ENCODE measurements at regions not wholly inside any gene's neighbourhood (a gene's known extent, or its start where the extent isn't known, plus 50 kb on each side); places are given as distances from the start of the nearest gene placed in this dataset.

- CTCF ChIA-PET = no interaction called here
These were observed 67.5 kb downstream of the ATP6V1G3 start for GRCh38 chr1:198472997-198473396.

GRCh38 chr1:198472119-198472518 lies 68.4 kb downstream of the ATP6V1G3 start:
- ChIA-PET POLR2A (no interaction called here), CTCF (no interaction called here)

More at GRCh38 chr1:198472997-198473396, 67.5 kb downstream of the ATP6V1G3 start:
- POLR2A ChIA-PET = no interaction called here

GRCh38 chr1:198467907-198468306 lies 72.6 kb downstream of the ATP6V1G3 start:
- ChIA-PET CTCF (interaction anchor here (0.9 kb wide), 1 partner anchor 306 kb away, joined by 3 read pairs; no protein-coding TSS in a partner anchor), POLR2A (no interaction called here)

GRCh38 chr1:198467342-198467741 lies 73.1 kb downstream of the ATP6V1G3 start:
- POLR2A ChIA-PET = no interaction called here

GRCh38 chr1:198465201-198466144 lies 75.0 kb downstream of the ATP6V1G3 start:
- CTCF ChIA-PET = interaction anchor here (0.6 kb wide), 2 partner anchors 442 to 519 kb away, joined by 4 read pairs; no protein-coding TSS in a partner anchor
- POLR2A ChIA-PET = no interaction called here

More at GRCh38 chr1:198467342-198467741, 73.1 kb downstream of the ATP6V1G3 start:
- CTCF ChIA-PET = interaction anchor here (0.9 kb wide), 1 partner anchor 306 kb away, joined by 3 read pairs; no protein-coding TSS in a partner anchor

- POLR2A ChIA-PET = no interaction called here
- CTCF ChIA-PET = interaction anchor here (0.6 kb wide), 1 partner anchor 216 kb away, joined by 3 read pairs; no protein-coding TSS in a partner anchor
These were observed 76.8 kb downstream of the ATP6V1G3 start for GRCh38 chr1:198463709-198464108.

GRCh38 chr1:198462365-198463019 lies 78.0 kb downstream of the ATP6V1G3 start:
- CTCF ChIA-PET = no interaction called here
- POLR2A ChIA-PET = no interaction called here

- CTCF ChIA-PET = no interaction called here
- POLR2A ChIA-PET = no interaction called here
These were observed 84.5 kb downstream of the ATP6V1G3 start for GRCh38 chr1:198455966-198456365.

GRCh38 chr1:198449727-198450433 lies 90.6 kb downstream of the ATP6V1G3 start:
- ChIA-PET CTCF (no interaction called here), POLR2A (no interaction called here)

- ChIA-PET CTCF (no interaction called here), POLR2A (no interaction called here)
These were observed 91.2 kb downstream of the ATP6V1G3 start for GRCh38 chr1:198449261-198449660.

- ChIA-PET CTCF (no interaction called here), POLR2A (no interaction called here)
These were observed 93.0 kb downstream of the ATP6V1G3 start for GRCh38 chr1:198447468-198447867.

GRCh38 chr1:198445872-198446271 lies 94.6 kb downstream of the ATP6V1G3 start:
- POLR2A ChIA-PET = no interaction called here
- CTCF ChIA-PET = no interaction called here

- ChIA-PET CTCF (no interaction called here), POLR2A (no interaction called here)
These were observed 95.7 kb downstream of the ATP6V1G3 start for GRCh38 chr1:198444792-198445191.

GRCh38 chr1:198443365-198444233 lies 96.9 kb downstream of the ATP6V1G3 start:
- POLR2A ChIA-PET = no interaction called here
- CTCF ChIA-PET = no interaction called here

GRCh38 chr1:198440842-198441241 lies 99.6 kb downstream of the ATP6V1G3 start:
- ChIA-PET POLR2A (no interaction called here), CTCF (no interaction called here)

GRCh38 chr1:198437332-198437731 lies 103.1 kb downstream of the ATP6V1G3 start:
- POLR2A ChIA-PET = no interaction called here
- CTCF ChIA-PET = no interaction called here

- ChIA-PET CTCF (no interaction called here), POLR2A (no interaction called here)
These were observed 104.2 kb downstream of the ATP6V1G3 start for GRCh38 chr1:198436276-198436675.

GRCh38 chr1:198435056-198435455 lies 105.4 kb downstream of the ATP6V1G3 start:
- CTCF ChIA-PET = no interaction called here
- POLR2A ChIA-PET = no interaction called here

- POLR2A ChIA-PET = no interaction called here
- CTCF ChIA-PET = no interaction called here
These were observed 116.0 kb downstream of the ATP6V1G3 start for GRCh38 chr1:198424441-198424840.

- POLR2A ChIA-PET = no interaction called here
- CTCF ChIA-PET = no interaction called here
These were observed 116.8 kb downstream of the ATP6V1G3 start for GRCh38 chr1:198423673-198424072.

Data from activated CD8-positive, alpha-beta memory T cell treated with anti-CD3 and anti-CD28 coated beads for 36 hours (primary cell).